GM12878 (cell line): ENCODE measurements at regions not wholly inside any gene's neighbourhood (a gene's known extent, or its start where the extent isn't known, plus 50 kb on each side); places are given as distances from the start of the nearest gene placed in this dataset.

ENCODE experiments used
- ATAC-seq: fragments of 200-7000 bp; cut with Tn5 transposase; 3 replicates; pipeline ENCODE4 v1.9.1; 2020; ENCODE audit warnings: mild to moderate bottlenecking, moderate library complexity
- BruUV-seq: library from RNA; stranded (reverse); fragments of 400-500 nt; replicated peaks from 2 replicates; lab custom pipeline; 2021; lab: Mats Ljungman, UMichigan
- CTCF ChIA-PET: fragments of 300-600 bp; sonication (Branson Sonifier 250); formaldehyde crosslinking; extraction: SDS; loops from one replicate; lab custom pipeline; 2021; ENCODE audit warnings: inconsistent platforms; lab: Yijun Ruan, JAX
- POLR2A ChIA-PET: fragments of 350-600 bp; formaldehyde crosslinking; extraction: SDS; loops from one replicate; lab custom pipeline; 2021; ENCODE audit warnings: inconsistent platforms; lab: Charles Lee
- RAD21 ChIA-PET: fragments of 300-600 bp; sonication (Branson Sonifier 250); formaldehyde crosslinking; loops from one replicate; lab custom pipeline; 2023; ENCODE audit warnings: antibody characterized with exemption; ENCODE audit not compliant: unreplicated experiment; lab: Charles Lee
- SMC1A ChIA-PET: fragments of 300-600 bp; sonication (Branson Sonifier 250); formaldehyde crosslinking; loops from one replicate; lab custom pipeline; 2023; ENCODE audit not compliant: unreplicated experiment, uncharacterized antibody; lab: Charles Lee
- DNase-seq: peaks from one replicate; pipeline ENCODE4 v3.0.0-alpha.2; 2011; ENCODE audit warnings: low read depth, low spot score
- FAIRE-seq: peaks from 3 replicates; lab custom pipeline; 2011; peaks lifted over from hg19 to GRCh38; lab: Jason Lieb, UNC
- H2AFZ ChIP-seq: 2 replicates; pipeline ENCODE4 v1.6.0; 2011; ENCODE audit warnings: low read depth, low read length, control low read depth; ENCODE audit not compliant: control insufficient read depth
- H3K27ac ChIP-seq: 2 replicates; pipeline ENCODE4 v1.5.1; 2011; ENCODE audit warnings: control low read depth; ENCODE audit not compliant: control insufficient read depth, insufficient read depth
- H3K27me3 ChIP-seq, 2 experiments: replicated peaks in 1 of 2; 2 replicates each; pipeline versions ENCODE4 v1.6.0 to v1.6.1; 2011; ENCODE audit warnings: low read length in 1 of 2; ENCODE audit not compliant: control insufficient read depth in 2 of 2, insufficient read depth in 2 of 2
- H3K36me3 ChIP-seq, 2 experiments: 2 replicates each; pipeline ENCODE4 v1.5.1; 2011; ENCODE audit warnings: low read length in 1 of 2; ENCODE audit not compliant: control insufficient read depth in 2 of 2, insufficient read depth in 2 of 2
- H3K4me1 ChIP-seq: 2 replicates; pipeline ENCODE4 v1.6.1; 2011; ENCODE audit warnings: mild to moderate bottlenecking, low read length, moderate library complexity, mixed read lengths; ENCODE audit not compliant: control insufficient read depth, insufficient read depth
- H3K4me2 ChIP-seq: 2 replicates; pipeline ENCODE4 v1.6.0; 2011; ENCODE audit warnings: control low read depth; ENCODE audit not compliant: control insufficient read depth, insufficient read depth
- H3K4me3 ChIP-seq: fragments of 200-600 bp; sonication (generic); 2 replicates; pipeline ENCODE4 v1.5.1; 2016
- H3K79me2 ChIP-seq: 2 replicates; pipeline ENCODE4 v1.6.0; 2011; ENCODE audit warnings: low read length; ENCODE audit not compliant: control insufficient read depth, insufficient read depth
- H3K9ac ChIP-seq: 2 replicates; pipeline ENCODE4 v1.8.0; 2011; ENCODE audit warnings: low read length, control low read depth, mixed read lengths; ENCODE audit not compliant: control insufficient read depth, insufficient read depth
- H3K9me3 ChIP-seq: replicated peaks from 3 replicates; pipeline ENCODE4 v1.5.1; 2011; ENCODE audit warnings: mild to moderate bottlenecking, low read length; ENCODE audit not compliant: control insufficient read depth, insufficient read depth
- H4K20me1 ChIP-seq: 2 replicates; pipeline ENCODE4 v1.6.0; 2011; ENCODE audit not compliant: control insufficient read depth, insufficient read depth
- CBX3 ChIP-seq: fragments of 200-600 bp; sonication (generic); IDR thresholded peaks from 2 replicates; pipeline ENCODE4 v1.6.1; 2016; ENCODE audit warnings: low read depth, borderline replicate concordance
- EP300 ChIP-seq, 2 experiments: fragments of 150-350 bp in 1 of 2; IDR thresholded peaks; 2 replicates each; pipeline ENCODE4 v1.6.1; 2011 to 2012; ENCODE audit warnings: low read depth in 2 of 2, low read length in 2 of 2, borderline replicate concordance in 1 of 2, improper control_type of control experiment in 1 of 2, inconsistent platforms in 1 of 2; ENCODE audit not compliant: control insufficient read depth in 1 of 2
- ESRRA ChIP-seq: IDR thresholded peaks from 2 replicates; pipeline ENCODE4 v1.6.1; 2012; ENCODE audit warnings: mild to moderate bottlenecking, low read length, improper control_type of control experiment
- HDAC2 ChIP-seq: fragments of 200-600 bp; sonication (generic); IDR thresholded peaks from 2 replicates; pipeline ENCODE4 v1.6.1; 2017
- MYB ChIP-seq: fragments of 150-350 bp; IDR thresholded peaks from 2 replicates; pipeline ENCODE4 v1.6.1; 2014; ENCODE audit warnings: mild to moderate bottlenecking, low read depth, low read length, borderline replicate concordance
- NFYA ChIP-seq: IDR thresholded peaks from 2 replicates; pipeline ENCODE4 v1.6.1; 2011; ENCODE audit warnings: low read depth, mild to moderate bottlenecking, low read length, improper control_type of control experiment, borderline replicate concordance
- POU2F2 ChIP-seq: IDR thresholded peaks from 3 replicates; pipeline ENCODE4 v1.6.1; 2011; ENCODE audit warnings: low read depth, mild to moderate bottlenecking, low read length, borderline replicate concordance
- RBBP5 ChIP-seq: fragments of 200-600 bp; sonication (generic); conservative IDR thresholded peaks from 2 replicates; pipeline ENCODE4 v1.6.1; 2016
- RCOR1 ChIP-seq: conservative IDR thresholded peaks from 2 replicates; pipeline ENCODE4 v1.6.1; 2012; ENCODE audit warnings: low read depth, low read length, improper control_type of control experiment
- SIN3A ChIP-seq: IDR thresholded peaks from 2 replicates; pipeline ENCODE4 v1.6.1; 2012; ENCODE audit warnings: low read depth, low read length, improper control_type of control experiment
- SREBF1 ChIP-seq: IDR thresholded peaks from 2 replicates; pipeline ENCODE4 v1.6.1; 2012; ENCODE audit warnings: mild to moderate bottlenecking, low read length
- SUPT20H ChIP-seq: IDR thresholded peaks from 2 replicates; pipeline ENCODE4 v1.6.1; 2011; ENCODE audit warnings: low read depth, mild to moderate bottlenecking, low read length, moderate library complexity, borderline replicate concordance; ENCODE audit not compliant: control insufficient read depth
- SUZ12 ChIP-seq: fragments of 200-600 bp; sonication (generic); IDR thresholded peaks from one replicate; pipeline ENCODE4 v1.6.1; 2018; ENCODE audit warnings: antibody characterized with exemption, mild to moderate bottlenecking; ENCODE audit not compliant: unreplicated experiment
- WGBS: methylation state at CpG from one replicate; pipeline ENCODE4 v1.1.6; 2016; ENCODE audit warnings: low lambda C conversion rate; ENCODE audit not compliant: insufficient replicate concordance, insufficient coverage; ENCODE audit errors: missing lambda C conversion rate; 5-methylcytosine and 5-hydroxymethylcytosine counted together
- in situ Hi-C: fragments of 300-500 bp; cut with MboI; formaldehyde crosslinking; loops from 9 replicates; pipeline ENCODE4 v1.14.3; 2018; ENCODE audit warnings: mixed read lengths
- intact Hi-C: fragments of 100-400 bp; cut with micrococcal nuclease; formaldehyde crosslinking; loops from one replicate; pipeline ENCODE4 v1.14.2; 2022; ENCODE audit not compliant: unreplicated experiment
- TF ChIP-seq, protein P1 (sequence below): IDR thresholded peaks from 2 replicates; pipeline ENCODE4 v1.6.1; 2012; ENCODE audit warnings: low read length, inconsistent platforms
- TF ChIP-seq, protein P2 (sequence below): IDR thresholded peaks from 2 replicates; pipeline ENCODE4 v1.6.1; 2012; ENCODE audit warnings: improper control_type of control experiment, low read depth, low read length; ENCODE audit not compliant: insufficient replicate concordance
- TF ChIP-seq, protein P3 (sequence below), 3 experiments: IDR thresholded peaks in 2 of 3; conservative IDR thresholded peaks in 1 of 3; 2 replicates each; pipeline ENCODE4 v1.5.1; 2011; ENCODE audit warnings: low read depth in 3 of 3, low read length in 3 of 3, mild to moderate bottlenecking in 3 of 3, control low read depth in 2 of 3, moderate library complexity in 2 of 3, inconsistent platforms in 1 of 3, mixed read lengths in 1 of 3; ENCODE audit not compliant: control insufficient read depth in 2 of 3, insufficient read depth in 1 of 3; ENCODE audit errors: extremely low read depth in 1 of 3

DNA sequence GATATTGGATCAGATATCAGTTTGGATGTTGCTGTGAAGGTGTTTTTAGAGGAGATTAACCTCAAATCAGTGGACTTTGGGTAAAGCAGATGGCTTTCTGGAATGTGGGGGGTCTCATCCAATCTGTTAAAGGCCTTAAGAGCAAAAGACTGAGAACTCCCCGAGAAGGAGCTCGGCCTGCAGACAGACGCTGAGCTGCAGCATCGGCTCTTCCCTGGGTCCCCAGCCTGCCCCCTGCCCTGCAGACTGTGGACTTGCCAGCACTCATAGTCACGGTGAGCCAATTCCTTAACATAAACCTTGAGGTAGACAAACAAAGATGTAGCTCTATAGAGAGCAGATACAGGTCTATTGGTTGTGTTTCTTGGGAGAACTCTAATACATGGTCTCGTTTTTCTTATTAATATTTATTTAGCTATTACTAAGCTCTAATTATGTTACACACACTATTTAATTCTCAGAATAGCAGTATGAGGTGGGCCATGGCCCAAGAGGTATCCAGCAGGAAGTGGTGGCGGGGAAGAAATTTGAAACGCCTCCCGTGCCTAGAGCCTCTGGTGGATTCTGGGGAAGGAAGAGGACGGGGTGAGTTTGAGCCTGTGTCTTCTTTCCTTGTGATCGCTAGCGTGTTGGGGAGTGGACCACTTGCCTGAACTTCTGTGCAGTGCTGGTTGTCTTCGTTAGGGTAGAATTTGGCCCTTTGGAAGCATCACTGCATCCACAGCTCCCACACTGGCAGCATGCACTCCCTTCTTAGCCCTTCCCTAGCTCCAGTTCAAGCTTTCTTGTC, 305.3 kb downstream of the TEX29 start:
- TF ChIP-seq NFYA (no peak), SUPT20H (no peak), RCOR1 (no peak), SIN3A (no peak), HDAC2 (no peak), SREBF1 (no peak), RBBP5 (no peak), MYB (no peak), POU2F2 (no peak), ESRRA (no peak), SUZ12 (no peak), EP300 (IDR thresholded peaks at IDR 0.05; ENCODE audit: borderline replicate concordance in 1 of 2, control insufficient read depth in 1 of 2, low read depth in 2 of 2, low read length in 2 of 2) (no peak), CBX3 (no peak)
- TF ChIP-seq, protein P1, sequence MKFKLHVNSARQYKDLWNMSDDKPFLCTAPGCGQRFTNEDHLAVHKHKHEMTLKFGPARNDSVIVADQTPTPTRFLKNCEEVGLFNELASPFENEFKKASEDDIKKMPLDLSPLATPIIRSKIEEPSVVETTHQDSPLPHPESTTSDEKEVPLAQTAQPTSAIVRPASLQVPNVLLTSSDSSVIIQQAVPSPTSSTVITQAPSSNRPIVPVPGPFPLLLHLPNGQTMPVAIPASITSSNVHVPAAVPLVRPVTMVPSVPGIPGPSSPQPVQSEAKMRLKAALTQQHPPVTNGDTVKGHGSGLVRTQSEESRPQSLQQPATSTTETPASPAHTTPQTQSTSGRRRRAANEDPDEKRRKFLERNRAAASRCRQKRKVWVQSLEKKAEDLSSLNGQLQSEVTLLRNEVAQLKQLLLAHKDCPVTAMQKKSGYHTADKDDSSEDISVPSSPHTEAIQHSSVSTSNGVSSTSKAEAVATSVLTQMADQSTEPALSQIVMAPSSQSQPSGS: no peak
- TF ChIP-seq, protein P2, sequence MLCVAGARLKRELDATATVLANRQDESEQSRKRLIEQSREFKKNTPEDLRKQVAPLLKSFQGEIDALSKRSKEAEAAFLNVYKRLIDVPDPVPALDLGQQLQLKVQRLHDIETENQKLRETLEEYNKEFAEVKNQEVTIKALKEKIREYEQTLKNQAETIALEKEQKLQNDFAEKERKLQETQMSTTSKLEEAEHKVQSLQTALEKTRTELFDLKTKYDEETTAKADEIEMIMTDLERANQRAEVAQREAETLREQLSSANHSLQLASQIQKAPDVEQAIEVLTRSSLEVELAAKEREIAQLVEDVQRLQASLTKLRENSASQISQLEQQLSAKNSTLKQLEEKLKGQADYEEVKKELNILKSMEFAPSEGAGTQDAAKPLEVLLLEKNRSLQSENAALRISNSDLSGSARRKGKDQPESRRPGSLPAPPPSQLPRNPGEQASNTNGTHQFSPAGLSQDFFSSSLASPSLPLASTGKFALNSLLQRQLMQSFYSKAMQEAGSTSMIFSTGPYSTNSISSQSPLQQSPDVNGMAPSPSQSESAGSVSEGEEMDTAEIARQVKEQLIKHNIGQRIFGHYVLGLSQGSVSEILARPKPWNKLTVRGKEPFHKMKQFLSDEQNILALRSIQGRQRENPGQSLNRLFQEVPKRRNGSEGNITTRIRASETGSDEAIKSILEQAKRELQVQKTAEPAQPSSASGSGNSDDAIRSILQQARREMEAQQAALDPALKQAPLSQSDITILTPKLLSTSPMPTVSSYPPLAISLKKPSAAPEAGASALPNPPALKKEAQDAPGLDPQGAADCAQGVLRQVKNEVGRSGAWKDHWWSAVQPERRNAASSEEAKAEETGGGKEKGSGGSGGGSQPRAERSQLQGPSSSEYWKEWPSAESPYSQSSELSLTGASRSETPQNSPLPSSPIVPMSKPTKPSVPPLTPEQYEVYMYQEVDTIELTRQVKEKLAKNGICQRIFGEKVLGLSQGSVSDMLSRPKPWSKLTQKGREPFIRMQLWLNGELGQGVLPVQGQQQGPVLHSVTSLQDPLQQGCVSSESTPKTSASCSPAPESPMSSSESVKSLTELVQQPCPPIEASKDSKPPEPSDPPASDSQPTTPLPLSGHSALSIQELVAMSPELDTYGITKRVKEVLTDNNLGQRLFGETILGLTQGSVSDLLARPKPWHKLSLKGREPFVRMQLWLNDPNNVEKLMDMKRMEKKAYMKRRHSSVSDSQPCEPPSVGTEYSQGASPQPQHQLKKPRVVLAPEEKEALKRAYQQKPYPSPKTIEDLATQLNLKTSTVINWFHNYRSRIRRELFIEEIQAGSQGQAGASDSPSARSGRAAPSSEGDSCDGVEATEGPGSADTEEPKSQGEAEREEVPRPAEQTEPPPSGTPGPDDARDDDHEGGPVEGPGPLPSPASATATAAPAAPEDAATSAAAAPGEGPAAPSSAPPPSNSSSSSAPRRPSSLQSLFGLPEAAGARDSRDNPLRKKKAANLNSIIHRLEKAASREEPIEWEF: no peak
- TF ChIP-seq, protein P3, sequence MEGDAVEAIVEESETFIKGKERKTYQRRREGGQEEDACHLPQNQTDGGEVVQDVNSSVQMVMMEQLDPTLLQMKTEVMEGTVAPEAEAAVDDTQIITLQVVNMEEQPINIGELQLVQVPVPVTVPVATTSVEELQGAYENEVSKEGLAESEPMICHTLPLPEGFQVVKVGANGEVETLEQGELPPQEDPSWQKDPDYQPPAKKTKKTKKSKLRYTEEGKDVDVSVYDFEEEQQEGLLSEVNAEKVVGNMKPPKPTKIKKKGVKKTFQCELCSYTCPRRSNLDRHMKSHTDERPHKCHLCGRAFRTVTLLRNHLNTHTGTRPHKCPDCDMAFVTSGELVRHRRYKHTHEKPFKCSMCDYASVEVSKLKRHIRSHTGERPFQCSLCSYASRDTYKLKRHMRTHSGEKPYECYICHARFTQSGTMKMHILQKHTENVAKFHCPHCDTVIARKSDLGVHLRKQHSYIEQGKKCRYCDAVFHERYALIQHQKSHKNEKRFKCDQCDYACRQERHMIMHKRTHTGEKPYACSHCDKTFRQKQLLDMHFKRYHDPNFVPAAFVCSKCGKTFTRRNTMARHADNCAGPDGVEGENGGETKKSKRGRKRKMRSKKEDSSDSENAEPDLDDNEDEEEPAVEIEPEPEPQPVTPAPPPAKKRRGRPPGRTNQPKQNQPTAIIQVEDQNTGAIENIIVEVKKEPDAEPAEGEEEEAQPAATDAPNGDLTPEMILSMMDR (IDR thresholded peaks at IDR 0.05 in 2 of 3, conservative IDR thresholded peaks at IDR 0.05 in 1 of 3; ENCODE audit: control insufficient read depth in 2 of 3, extremely low read depth in 1 of 3, insufficient read depth in 1 of 3, low read depth in 3 of 3, low read length in 3 of 3): no peak
- FAIRE-seq: no peak
- WGBS: 26% methylated on average over 13 of the region's 13 CpGs

More for the DNA sequence above, 305.3 kb downstream of the TEX29 start:
- ChIA-PET RAD21 (no interaction called here), POLR2A (no interaction called here), SMC1A (no interaction called here), CTCF (no interaction called here)
- Histone ChIP-seq H3K4me1 (no peaks in the 10 kb centered on the region), H3K9ac (no peak overlapping the region), H3K36me3 (no peaks in the 10 kb centered on the region), H3K27ac (no peak overlapping the region), H2AFZ (no peak overlapping the region), H3K4me3 (no peak overlapping the region), H3K4me2 (no peak overlapping the region), H3K79me2 (no peaks in the 10 kb centered on the region), H4K20me1 (no peaks in the 10 kb centered on the region), H3K9me3 (no peaks in the 10 kb centered on the region; the same call in 2 of the 3 replicates), H3K27me3 (no peaks in the 10 kb centered on the region)
- no peak for DNase-seq
- in situ Hi-C loops: no loop called here
- ATAC-seq: no peak
- BruUV-seq: no TSS peak
- intact Hi-C loops: no loop called here
